ENCODE measurements at regions not wholly inside any gene's neighbourhood (a gene's known extent, or its start where the extent isn't known, plus 50 kb on each side); places are given as distances from the start of the nearest gene placed in this dataset.

DNA sequence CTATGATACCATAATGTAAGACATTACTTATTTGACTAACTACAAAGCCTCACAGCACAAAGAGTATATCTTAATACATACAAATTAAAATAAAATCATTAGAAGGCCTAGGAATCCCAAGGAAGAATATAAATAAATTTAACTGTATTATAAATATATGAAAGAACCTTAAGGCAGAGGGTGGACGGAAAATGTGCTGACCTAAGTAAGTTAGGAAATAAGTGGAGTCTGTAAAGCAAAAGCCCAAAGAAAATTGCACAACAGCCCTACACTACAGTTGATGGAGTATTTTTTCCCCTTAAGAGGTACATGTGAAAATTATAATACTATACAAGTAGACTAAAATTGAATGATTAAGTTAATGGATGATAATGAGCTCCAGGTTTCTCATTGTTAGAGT, 710.1 kb downstream of the NR4A2 start:
- H3K27ac ChIP-seq, result no peak overlapping the region
- TF ChIP-seq ZFX (IDR thresholded peaks at IDR 0.05) (no peak), CTCF (conservative IDR thresholded peaks at IDR 0.05) (no peak)

DNA sequence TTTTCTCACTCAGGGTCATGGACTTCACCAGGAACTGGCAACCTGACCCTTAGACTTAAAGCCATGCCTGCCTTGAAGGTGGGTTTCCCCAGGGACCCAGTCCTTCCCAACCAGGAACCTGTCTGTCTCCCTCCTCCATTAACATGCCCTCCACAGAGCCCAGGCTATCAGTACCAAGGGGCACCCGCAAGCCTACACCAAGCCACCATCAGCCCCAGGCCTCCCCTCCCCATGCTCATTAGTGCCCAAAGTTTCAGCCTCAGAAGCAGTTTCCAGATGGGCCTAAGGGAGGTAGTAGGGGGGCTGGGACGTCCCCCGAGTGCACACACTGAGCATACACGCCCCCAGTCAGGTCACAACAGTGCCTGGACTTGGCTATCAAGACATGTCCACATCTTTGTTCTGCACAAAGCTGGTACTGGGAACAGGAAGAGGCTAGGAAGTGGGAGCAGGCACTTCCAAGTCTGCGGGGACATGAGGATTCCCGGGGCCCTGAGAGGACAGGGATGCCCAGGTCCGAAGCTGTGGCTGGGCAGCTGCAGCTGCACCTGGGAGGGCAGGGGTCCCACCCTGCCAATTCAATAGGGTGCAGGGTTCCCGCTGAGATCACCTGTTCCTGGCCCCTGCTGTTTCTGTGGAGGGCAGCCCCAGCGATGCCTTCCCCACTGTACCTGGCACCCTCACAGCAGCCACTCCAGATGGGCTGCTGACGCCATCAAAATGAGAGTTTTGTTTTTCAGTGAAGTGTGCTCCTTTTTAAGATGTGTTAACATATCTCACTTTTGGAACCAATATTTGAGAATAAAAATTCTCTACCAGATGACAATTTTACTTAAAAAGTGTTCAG, 731.4 kb downstream of the NR4A2 start:
- TF ChIP-seq CTCF (conservative IDR thresholded peaks at IDR 0.05) (no peak), ZFX (IDR thresholded peaks at IDR 0.05) (no peak)
- no peak overlapping the region for H3K27ac ChIP-seq

DNA sequence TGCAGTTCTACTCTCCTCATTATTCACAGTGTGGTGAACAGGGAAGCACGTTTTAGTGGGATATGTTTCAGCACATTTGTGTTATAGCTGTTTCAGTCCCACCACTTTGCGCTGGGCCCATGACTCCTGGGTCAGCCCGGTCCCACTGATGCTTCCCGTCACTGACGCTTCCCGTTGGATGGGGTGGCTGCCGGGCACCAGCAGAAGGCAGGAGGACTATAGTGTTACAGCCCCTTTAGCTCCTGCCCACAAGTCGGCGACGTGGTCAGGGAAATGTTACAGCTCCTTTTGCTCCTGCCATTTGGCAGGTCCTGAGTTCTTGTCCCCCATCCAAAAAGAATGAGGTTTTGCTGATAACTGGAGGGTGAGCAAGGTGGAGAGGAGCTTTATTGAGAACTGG, 732.2 kb downstream of the NR4A2 start:
- TF ChIP-seq ZFX (IDR thresholded peaks at IDR 0.05) (no peak), CTCF (conservative IDR thresholded peaks at IDR 0.05) (no peak)
- H3K27ac ChIP-seq, result no peak overlapping the region

GRCh38 chr2:155599834-155600233, 732.7 kb downstream of the NR4A2 start:
- TF ChIP-seq ZFX (IDR thresholded peaks at IDR 0.05), result no peak
- no peak for TF ChIP-seq CTCF (conservative IDR thresholded peaks at IDR 0.05)
- H3K27ac ChIP-seq, result no peak overlapping the region

DNA sequence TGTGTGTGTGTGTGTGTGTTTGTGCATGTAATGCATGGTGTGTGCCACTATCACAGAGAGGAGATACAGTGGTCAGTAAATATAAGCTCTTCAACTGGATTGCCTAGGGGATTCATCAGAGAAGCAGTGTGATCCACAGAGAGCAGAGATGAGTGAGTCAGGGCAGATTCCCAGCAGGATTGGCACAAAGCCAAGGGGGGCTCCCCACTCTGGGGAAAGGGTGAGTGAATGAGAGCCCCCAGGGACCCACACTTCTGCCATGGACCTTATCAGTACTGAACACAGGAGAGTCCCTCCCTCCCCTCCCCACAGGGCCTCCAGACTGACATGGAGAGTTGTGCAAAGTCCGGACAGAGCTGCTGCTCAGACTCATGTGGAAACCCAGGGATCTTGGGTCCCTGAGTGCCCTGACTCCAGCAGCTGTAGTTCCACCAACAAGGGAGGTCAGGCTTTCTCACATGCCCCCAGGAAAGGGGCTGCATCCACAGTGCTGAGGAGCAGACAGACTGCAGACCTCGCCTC, 748.8 kb downstream of the NR4A2 start:
- TF ChIP-seq CTCF (conservative IDR thresholded peaks at IDR 0.05), result no peak
- no peak for TF ChIP-seq ZFX (IDR thresholded peaks at IDR 0.05)
- H3K27ac ChIP-seq, result no peak overlapping the region

DNA sequence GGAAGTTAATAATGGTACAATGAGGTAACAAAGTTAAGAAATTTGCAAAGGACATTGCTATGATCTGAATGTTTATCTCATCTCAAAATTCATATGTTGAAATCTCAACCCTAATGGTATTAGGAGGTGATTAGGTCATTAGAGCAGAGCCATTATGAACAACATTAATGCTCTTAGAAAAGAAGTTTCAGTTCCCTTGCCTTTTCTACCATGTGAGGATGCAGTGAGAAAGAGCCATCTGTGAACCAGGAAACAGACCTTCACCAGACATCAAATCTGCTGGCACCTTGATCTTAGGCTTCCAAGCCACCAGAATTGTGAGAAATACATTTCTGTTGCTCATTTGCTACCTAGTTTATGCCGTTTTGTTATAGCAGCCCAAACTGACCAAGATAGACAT, 757.6 kb downstream of the NR4A2 start:
- TF ChIP-seq ZFX (IDR thresholded peaks at IDR 0.05) (no peak), CTCF (conservative IDR thresholded peaks at IDR 0.05) (no peak)
- no peak overlapping the region for H3K27ac ChIP-seq

- H3K27ac ChIP-seq, result no peak overlapping the region
- TF ChIP-seq ZFX (IDR thresholded peaks at IDR 0.05) (no peak), CTCF (conservative IDR thresholded peaks at IDR 0.05) (no peak)
Measured at GRCh38 chr2:155547571-155547970, 785.0 kb downstream of the NR4A2 start.

All from C4-2B (cell line).